ENCODE measurements at regions not wholly inside any gene's neighbourhood (a gene's known extent, or its start where the extent isn't known, plus 50 kb on each side); places are given as distances from the start of the nearest gene placed in this dataset.

DNA sequence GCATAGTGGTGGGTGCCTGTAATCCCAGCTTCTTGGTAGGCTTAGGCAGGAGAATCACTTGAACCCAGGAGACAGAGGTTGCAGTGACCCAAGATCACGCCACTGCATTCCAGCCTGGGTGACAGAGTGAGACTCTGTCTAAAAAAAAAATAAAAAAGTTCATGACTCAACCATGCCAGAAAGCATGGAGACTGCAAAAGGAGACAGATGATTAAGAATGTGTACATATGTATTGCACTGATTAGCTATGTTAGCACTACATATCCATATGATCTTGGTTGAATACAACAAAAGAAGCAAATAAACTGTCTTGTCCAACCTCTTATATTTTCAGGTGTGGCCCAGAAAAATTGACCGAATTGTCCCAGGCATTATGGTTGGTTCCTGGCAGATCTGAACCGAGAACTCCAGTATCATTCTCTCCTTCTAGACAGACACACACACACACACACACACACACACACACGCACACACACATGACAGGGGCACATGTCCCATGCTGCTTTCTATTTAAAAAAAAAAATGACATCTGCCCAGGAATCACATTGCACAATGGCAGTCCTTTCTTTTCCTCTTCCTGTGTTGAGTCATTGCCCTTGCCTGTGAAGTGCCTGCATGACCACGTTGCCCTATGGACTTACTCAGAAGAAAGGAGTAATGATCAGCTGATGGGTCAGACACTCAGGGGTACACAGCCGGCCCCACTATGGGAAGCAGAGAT, 65.6 kb downstream of the MYCN start:
- peaks cover 0 to 31% (median 0%) of the 10 kb centered on the region in 4 donors for H3K27me3 ChIP-seq
- no peaks in the 10 kb centered on the region for H3K9me3 ChIP-seq
- peak overlapping the region in 2 of 4 donors; percentile 53 to 64 for H3K27ac ChIP-seq
- no peak for DNase-seq
- no peak overlapping the region for H3K4me3 ChIP-seq
- intact Hi-C loops (cut with DNase I): no loop called here
- H3K4me1 ChIP-seq: peaks cover 0 to 14% (median 0%) of the 10 kb centered on the region in 3 donors
- WGBS, 2 donors: 48 to 52% methylated on average over 5 of the region's 6 CpGs
- TF ChIP-seq, protein P1, sequence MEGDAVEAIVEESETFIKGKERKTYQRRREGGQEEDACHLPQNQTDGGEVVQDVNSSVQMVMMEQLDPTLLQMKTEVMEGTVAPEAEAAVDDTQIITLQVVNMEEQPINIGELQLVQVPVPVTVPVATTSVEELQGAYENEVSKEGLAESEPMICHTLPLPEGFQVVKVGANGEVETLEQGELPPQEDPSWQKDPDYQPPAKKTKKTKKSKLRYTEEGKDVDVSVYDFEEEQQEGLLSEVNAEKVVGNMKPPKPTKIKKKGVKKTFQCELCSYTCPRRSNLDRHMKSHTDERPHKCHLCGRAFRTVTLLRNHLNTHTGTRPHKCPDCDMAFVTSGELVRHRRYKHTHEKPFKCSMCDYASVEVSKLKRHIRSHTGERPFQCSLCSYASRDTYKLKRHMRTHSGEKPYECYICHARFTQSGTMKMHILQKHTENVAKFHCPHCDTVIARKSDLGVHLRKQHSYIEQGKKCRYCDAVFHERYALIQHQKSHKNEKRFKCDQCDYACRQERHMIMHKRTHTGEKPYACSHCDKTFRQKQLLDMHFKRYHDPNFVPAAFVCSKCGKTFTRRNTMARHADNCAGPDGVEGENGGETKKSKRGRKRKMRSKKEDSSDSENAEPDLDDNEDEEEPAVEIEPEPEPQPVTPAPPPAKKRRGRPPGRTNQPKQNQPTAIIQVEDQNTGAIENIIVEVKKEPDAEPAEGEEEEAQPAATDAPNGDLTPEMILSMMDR (IDR thresholded peaks at IDR 0.05): no peak
- TF ChIP-seq POLR2A (IDR thresholded peaks at IDR 0.05): no peak
- no peaks in the 10 kb centered on the region for H3K36me3 ChIP-seq

DNA sequence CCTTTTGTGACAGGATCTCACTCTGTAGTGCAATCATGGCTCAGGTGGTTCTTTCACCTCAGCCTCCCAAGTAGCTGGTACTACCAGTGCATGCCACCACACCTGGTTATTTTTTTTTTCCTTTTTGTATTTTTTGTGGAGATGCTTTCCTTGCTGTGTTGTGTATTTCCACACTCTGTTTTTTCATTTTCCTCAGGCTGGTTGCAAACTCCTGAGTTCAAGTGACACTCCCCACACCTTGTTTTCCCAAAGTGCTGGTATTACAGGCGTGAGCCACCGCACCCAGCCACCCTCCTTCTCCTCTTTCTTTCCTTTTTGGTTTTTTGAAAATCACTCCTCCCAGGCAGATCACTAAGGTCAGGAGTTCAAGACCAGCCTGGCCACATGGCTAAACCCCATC, 65.0 kb downstream of the MYCN start:
- H3K27me3 ChIP-seq: peaks cover 0 to 25% (median 0%) of the 10 kb centered on the region in 4 donors
- no peak for DNase-seq
- no peaks in the 10 kb centered on the region for H3K36me3 ChIP-seq
- TF ChIP-seq, protein P1 (IDR thresholded peaks at IDR 0.05): no peak
- no peak for TF ChIP-seq POLR2A (IDR thresholded peaks at IDR 0.05)
- no peaks in the 10 kb centered on the region for H3K9me3 ChIP-seq
- intact Hi-C loops (cut with DNase I): no loop called here
- WGBS, 2 donors: 85 to 87% methylated on average over 2 of the region's 2 CpGs
- peak overlapping the region in 1 of 4 donors; percentile 64 for H3K27ac ChIP-seq
- peaks cover 0 to 14% (median 0%) of the 10 kb centered on the region in 3 donors for H3K4me1 ChIP-seq
- H3K4me3 ChIP-seq: no peak overlapping the region

DNA sequence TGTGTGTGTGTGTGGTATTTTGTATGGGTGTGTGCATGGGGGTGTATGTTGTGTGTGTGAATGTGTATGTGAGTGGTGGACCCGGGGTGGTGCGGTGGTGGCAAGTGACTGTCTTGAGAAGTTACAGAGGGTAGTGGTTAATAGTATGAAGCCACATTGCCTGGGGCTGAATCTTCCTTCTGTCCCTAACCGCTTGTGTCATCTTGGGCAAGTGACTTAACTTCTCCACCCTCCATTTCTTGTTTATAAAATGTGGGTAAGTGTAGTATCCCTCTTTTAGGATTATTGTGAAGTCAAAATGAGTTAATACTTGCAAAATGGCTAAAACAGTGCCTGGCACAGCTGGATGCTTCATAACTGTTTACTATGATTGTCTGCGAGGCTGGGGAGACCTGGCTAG, 63.5 kb downstream of the MYCN start:
- DNase-seq: no peak
- intact Hi-C loops (cut with DNase I): no loop called here
- Histone ChIP-seq H3K27me3 (peaks cover 0 to 13% (median 0%) of the 10 kb centered on the region in 4 donors), H3K4me3 (no peak overlapping the region), H3K36me3 (no peaks in the 10 kb centered on the region), H3K27ac (no peak overlapping the region), H3K9me3 (no peaks in the 10 kb centered on the region), H3K4me1 (peaks cover 0 to 14% (median 0%) of the 10 kb centered on the region in 3 donors)
- TF ChIP-seq, protein P1 (IDR thresholded peaks at IDR 0.05): no peak
- no peak for TF ChIP-seq POLR2A (IDR thresholded peaks at IDR 0.05)
- 69 to 84% methylated on average over 4 of the region's 4 CpGs for WGBS, 2 donors

DNA sequence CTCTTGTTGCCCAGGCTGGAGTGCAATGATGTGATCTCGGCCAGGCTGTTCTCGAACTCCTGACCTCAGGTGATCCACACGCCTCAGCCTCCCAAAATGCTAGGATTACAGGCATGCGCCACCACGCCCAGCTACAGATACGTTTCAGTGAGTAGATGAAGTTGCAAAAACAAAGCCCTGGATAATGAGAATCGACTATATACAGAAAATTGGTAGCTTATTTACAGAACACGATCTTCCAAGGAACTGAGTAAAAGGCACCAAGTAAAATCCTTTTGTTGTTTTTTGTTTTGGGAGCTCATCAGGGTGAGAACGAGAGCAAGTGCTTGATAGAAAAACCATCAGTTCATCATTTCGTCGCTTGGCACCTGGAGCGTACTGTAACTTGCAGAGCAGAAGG, 62.8 kb downstream of the MYCN start:
- WGBS, 2 donors: 65 to 82% methylated on average over 10 to 12 of the region's 12 CpGs
- TF ChIP-seq, protein P1 (IDR thresholded peaks at IDR 0.05): no peak
- no peak for TF ChIP-seq POLR2A (IDR thresholded peaks at IDR 0.05)
- no peak overlapping the region for H3K27ac ChIP-seq
- peaks cover 0 to 6% (median 0%) of the 10 kb centered on the region in 4 donors for H3K27me3 ChIP-seq
- H3K9me3 ChIP-seq: no peaks in the 10 kb centered on the region
- no peak overlapping the region for H3K4me3 ChIP-seq
- H3K4me1 ChIP-seq: peaks cover 0 to 14% (median 0%) of the 10 kb centered on the region in 3 donors
- intact Hi-C loops (cut with DNase I): no loop called here
- no peak for DNase-seq
- no peaks in the 10 kb centered on the region for H3K36me3 ChIP-seq

DNA sequence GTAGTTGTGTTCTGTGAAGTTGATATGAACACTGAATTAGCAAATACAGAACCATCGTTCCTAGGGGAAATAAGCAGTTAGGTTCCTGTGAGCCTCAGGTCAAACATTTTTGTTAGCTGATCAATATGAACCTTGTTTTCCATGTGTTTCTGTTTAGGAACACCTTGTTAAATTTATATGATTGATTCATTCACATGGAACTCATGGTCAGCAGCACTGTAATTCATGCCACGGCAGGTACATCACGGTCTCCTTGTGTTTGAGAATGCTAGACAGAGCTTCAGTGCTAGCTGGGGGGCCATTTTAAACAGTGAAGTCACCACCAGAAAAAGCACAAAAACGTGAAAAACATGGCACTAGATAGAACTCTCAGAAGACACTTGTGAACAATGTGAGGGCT, 62.2 kb downstream of the MYCN start:
- intact Hi-C loops (cut with DNase I): no loop called here
- 84 to 85% methylated on average over 4 of the region's 4 CpGs for WGBS, 2 donors
- TF ChIP-seq, protein P1 (IDR thresholded peaks at IDR 0.05): no peak
- TF ChIP-seq POLR2A (IDR thresholded peaks at IDR 0.05): no peak

More for the DNA sequence above, 62.2 kb downstream of the MYCN start:
- Histone ChIP-seq H3K4me3 (no peak overlapping the region), H3K27me3 (peaks cover 0 to 10% (median 0%) of the 10 kb centered on the region in 4 donors), H3K27ac (no peak overlapping the region), H3K9me3 (no peaks in the 10 kb centered on the region), H3K4me1 (peaks cover 0 to 14% (median 0%) of the 10 kb centered on the region in 3 donors), H3K36me3 (no peaks in the 10 kb centered on the region)
- no peak for DNase-seq
